A549 (cell line): ENCODE measurements at regions not wholly inside any gene's neighbourhood (a gene's known extent, or its start where the extent isn't known, plus 50 kb on each side); places are given as distances from the start of the nearest gene placed in this dataset.

Experiments
- CHD2 ChIP-seq: fragments of 150-350 bp; IDR thresholded peaks from 2 replicates; pipeline ENCODE4 v1.6.1; 2014; ENCODE audit warnings: low read length; ENCODE audit not compliant: partially characterized antibody
- CTCF ChIP-seq: fragments of >200 bp; sonication (Bioruptor Twin); formaldehyde crosslinking; IDR thresholded peaks from 3 replicates; pipeline ENCODE4 v1.5.1; 2016
- EP300 ChIP-seq, 2 experiments: fragments of >200 bp; sonication (Bioruptor Twin); formaldehyde crosslinking; IDR thresholded peaks; 2 replicates in 1 of 2; 3 replicates in 1 of 2; pipeline ENCODE4 v1.6.1; 2016 to 2017
- ESRRA ChIP-seq: fragments of 150-350 bp; IDR thresholded peaks from 2 replicates; pipeline ENCODE4 v1.6.1; 2014; ENCODE audit warnings: mild to moderate bottlenecking, low read length, borderline replicate concordance
- KDM1A ChIP-seq: fragments of 200-600 bp; sonication (generic); IDR thresholded peaks from 2 replicates; pipeline ENCODE4 v1.6.1; 2016; ENCODE audit warnings: low read depth, mild to moderate bottlenecking
- POLR2A ChIP-seq: IDR thresholded peaks from 2 replicates; pipeline ENCODE4 v1.6.1; 2012; ENCODE audit warnings: mild to moderate bottlenecking, low read length
- SMC3 ChIP-seq: fragments of >200 bp; sonication (Bioruptor Twin); formaldehyde crosslinking; IDR thresholded peaks from 3 replicates; pipeline ENCODE4 v1.6.1; 2018; ENCODE audit warnings: inconsistent platforms
- USF2 ChIP-seq: fragments of 450-650 bp; IDR thresholded peaks from 2 replicates; pipeline ENCODE4 v1.6.1; 2014; ENCODE audit warnings: antibody characterized with exemption
- ZSCAN20 ChIP-seq: fragments of 250-450 bp; sonication (Bioruptor Pico); IDR thresholded peaks from 2 replicates; pipeline ENCODE4 v1.8.0; 2022; ENCODE audit warnings: mild to moderate bottlenecking, moderate library complexity

- TF ChIP-seq ESRRA = no peak
- TF ChIP-seq EP300 (IDR thresholded peaks at IDR 0.05) = no peak
- TF ChIP-seq CTCF = no peak
- TF ChIP-seq ZSCAN20 (CRISPR knock-in tag) = no peak
- no peak for TF ChIP-seq KDM1A
- no peak for TF ChIP-seq POLR2A
- TF ChIP-seq CHD2 = no peak
- TF ChIP-seq USF2 = no peak
- no peak for TF ChIP-seq SMC3
Measured at GRCh38 chr5:159735036-159735435, 181.2 kb upstream of the ADRA1B start.
